Dendritic cell treated with granulocyte-macrophage colony-stimulating factor and Interleukin-4, amounts not matched to agents 40 ng/mL and 50 ng/mL, for 4 days (primary cell): ENCODE measurements at regions not wholly inside any gene's neighbourhood (a gene's known extent, or its start where the extent isn't known, plus 50 kb on each side); places are given as distances from the start of the nearest gene placed in this dataset.

Experiments
- H3K27ac Mint-ChIP-seq: one replicate; pipeline ENCODE4 v1.8.0; 2022; ENCODE audit warnings: mild to moderate bottlenecking, mixed read lengths
- H3K27me3 Mint-ChIP-seq: one replicate; pipeline ENCODE4 v1.8.0; 2022; ENCODE audit warnings: mild to moderate bottlenecking, mixed read lengths
- H3K36me3 Mint-ChIP-seq: one replicate; pipeline ENCODE4 v1.8.0; 2022; ENCODE audit warnings: low read depth, mixed read lengths
- H3K4me1 Mint-ChIP-seq: one replicate; pipeline ENCODE4 v1.8.0; 2022; ENCODE audit warnings: low read depth, mixed read lengths
- H3K4me3 Mint-ChIP-seq: one replicate; pipeline ENCODE4 v1.8.0; 2022; ENCODE audit warnings: mild to moderate bottlenecking, moderate library complexity, mixed read lengths
- H3K9me3 Mint-ChIP-seq: one replicate; pipeline ENCODE4 v1.8.0; 2022; ENCODE audit warnings: mixed read lengths
- intact Hi-C: fragments of 100-400 bp; cut with micrococcal nuclease; formaldehyde crosslinking; loops from one replicate; pipeline ENCODE4 v1.15.0; 2022

DNA sequence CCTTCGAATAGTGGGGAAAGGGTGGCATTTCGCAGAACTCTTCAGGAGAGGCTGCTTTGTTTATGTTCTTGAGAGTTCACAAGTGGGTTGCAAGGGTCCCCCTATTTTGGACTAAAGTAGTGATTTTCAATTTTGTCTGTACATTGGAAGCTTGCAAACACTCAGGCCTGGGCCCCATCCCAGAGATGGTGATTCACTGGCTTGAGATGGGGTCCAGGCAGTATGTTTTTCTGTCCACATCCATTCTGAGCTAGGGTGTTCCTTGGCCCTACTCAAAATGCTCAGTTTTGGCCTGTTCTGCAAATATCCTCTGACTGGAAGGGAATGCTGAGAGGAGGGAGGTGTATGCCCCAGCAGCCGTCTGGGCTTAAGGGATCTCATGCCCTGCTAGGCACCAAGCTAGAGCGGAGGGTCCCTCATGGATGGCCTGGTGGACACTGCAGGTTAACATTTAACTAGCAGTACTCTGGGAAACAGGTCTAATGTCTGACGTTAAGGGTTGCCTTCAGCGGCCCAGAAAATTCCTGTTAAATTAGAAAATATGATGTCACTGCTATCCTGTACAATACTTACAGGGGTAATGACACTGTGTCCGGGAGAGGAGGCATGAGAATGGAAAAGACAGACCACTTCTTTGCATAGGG, 181.4 kb downstream of the OPA1 start:
- no peak overlapping the region for H3K27ac Mint-ChIP-seq
- no peaks in the 10 kb centered on the region for H3K4me1 Mint-ChIP-seq
- no peaks in the 10 kb centered on the region for H3K9me3 Mint-ChIP-seq
- intact Hi-C loops = no loop called here
- no peak overlapping the region for H3K4me3 Mint-ChIP-seq
- H3K27me3 Mint-ChIP-seq = peaks cover 44% of the 10 kb centered on the region
- no peaks in the 10 kb centered on the region for H3K36me3 Mint-ChIP-seq

GRCh38 chr3:193774916-193775285, 181.9 kb downstream of the OPA1 start:
- Mint-ChIP-seq H3K27ac (no peak overlapping the region), H3K4me1 (no peaks in the 10 kb centered on the region), H3K27me3 (peaks cover 49% of the 10 kb centered on the region), H3K36me3 (no peaks in the 10 kb centered on the region), H3K4me3 (no peak overlapping the region), H3K9me3 (no peaks in the 10 kb centered on the region)
- intact Hi-C loops = no loop called here

DNA sequence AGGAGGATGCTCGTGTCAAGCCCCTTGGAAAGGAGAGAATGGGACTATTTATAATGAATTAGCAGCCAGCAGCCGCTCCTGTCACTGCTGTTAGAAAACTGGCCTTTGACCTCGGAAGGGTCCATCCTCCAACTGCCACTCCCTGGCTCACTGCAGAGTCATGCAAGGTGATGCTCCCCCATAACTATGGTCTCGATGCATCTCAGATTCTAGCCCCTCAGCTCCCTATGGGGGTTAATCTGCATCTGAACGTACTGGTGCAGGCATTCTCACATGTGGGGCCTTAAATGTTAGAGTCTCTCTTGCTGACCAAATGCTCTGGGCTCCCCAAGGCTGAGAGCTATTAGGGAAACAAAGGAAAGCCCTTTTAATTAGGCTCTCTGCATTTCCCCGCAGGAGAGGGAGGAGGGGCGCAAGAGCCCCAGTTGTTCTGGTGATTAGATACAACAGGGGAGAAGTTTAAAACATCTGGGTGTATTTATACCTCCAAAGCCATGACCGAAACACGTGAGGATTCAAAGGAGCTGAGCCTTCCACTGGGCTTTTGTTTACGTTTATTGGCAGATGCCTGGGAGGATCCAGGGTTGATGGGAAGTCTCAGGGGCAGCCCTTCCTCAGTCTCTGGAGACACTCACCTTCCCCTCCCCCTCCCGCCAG, 182.5 kb downstream of the OPA1 start:
- Mint-ChIP-seq H3K9me3 (no peaks in the 10 kb centered on the region), H3K27me3 (peaks cover 55% of the 10 kb centered on the region), H3K4me3 (no peak overlapping the region), H3K4me1 (no peaks in the 10 kb centered on the region), H3K27ac (no peak overlapping the region), H3K36me3 (no peaks in the 10 kb centered on the region)
- intact Hi-C loops = no loop called here

DNA sequence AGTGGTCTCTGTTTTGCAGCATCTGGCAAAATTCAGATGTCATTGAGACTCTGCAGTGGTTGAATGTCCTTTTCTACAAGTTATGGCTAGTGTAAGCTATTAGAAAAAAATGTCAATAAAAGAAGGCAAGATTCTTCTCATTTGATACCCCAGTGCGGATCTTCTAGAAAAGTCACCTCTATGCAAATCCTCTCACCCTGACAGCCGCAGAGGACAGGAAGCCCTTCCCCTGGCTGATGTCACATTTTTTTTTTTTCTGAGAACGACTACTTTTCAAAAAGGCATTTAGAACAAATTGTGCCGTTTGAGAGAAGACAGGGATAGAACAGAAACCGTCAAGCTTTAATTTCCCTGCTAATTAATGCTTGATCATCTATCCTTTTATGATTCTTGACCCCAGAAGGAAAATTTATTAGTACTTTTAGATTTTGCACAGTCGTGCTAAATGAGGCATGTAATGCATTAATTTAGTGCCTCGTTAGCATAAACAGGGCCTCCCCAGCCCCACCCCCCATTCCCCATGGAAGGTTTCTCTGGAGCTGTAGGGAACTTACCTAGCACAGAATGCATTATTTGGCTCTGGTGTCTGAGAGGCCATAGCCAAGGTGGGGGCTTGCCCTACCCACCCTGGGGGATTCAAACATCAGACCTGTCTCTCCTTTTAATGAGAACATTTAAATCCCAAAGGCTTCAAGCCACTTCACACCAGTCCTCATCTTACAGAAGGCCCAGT, 183.8 kb downstream of the OPA1 start:
- intact Hi-C loops = no loop called here
- Mint-ChIP-seq H3K27me3 (peaks cover 67% of the 10 kb centered on the region), H3K4me1 (no peaks in the 10 kb centered on the region), H3K27ac (no peak overlapping the region), H3K36me3 (no peaks in the 10 kb centered on the region), H3K9me3 (no peaks in the 10 kb centered on the region), H3K4me3 (no peak overlapping the region)

DNA sequence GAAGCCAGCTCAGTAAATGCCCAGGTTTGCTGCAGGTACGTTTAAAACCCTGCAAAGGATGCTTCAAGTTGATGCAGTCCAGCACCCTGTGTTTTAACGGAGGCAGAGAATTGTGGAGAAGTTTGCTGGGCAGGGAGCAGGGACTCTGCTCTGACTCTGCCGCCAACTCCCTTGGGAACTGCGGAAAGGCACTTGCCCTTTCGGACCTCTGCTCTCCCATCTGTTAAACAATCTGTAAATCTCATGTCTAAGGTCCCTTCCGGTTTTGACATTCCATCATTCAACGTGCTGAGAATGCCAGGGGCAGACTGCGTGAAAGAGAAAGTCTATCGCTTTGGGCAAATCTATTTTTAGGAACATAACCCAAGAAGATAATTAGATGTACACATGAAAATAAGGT, 184.5 kb downstream of the OPA1 start:
- H3K4me1 Mint-ChIP-seq = no peaks in the 10 kb centered on the region
- intact Hi-C loops = no loop called here
- H3K9me3 Mint-ChIP-seq = no peaks in the 10 kb centered on the region
- H3K4me3 Mint-ChIP-seq = no peak overlapping the region
- no peaks in the 10 kb centered on the region for H3K36me3 Mint-ChIP-seq
- peaks cover 69% of the 10 kb centered on the region for H3K27me3 Mint-ChIP-seq
- no peak overlapping the region for H3K27ac Mint-ChIP-seq

DNA sequence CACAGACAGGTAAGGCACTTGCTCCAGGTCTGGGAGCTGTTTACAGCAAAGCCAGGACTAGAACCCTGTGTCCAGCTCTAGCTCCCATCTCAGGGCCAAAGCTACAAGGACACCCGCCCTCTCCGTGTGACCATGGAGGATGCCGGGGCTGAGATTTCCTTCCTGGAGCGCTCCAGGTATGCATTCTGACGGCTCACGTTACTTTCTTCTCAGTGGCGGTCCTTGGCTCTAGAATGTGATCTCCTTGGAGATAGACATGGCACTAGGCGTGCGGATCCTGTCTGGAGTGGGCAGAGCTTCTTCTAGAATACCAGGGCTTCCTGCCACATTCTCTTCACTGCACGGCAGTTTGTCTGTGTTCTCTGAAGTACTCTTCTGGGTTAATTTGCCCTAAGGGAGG, 185.7 kb downstream of the OPA1 start:
- H3K9me3 Mint-ChIP-seq = no peaks in the 10 kb centered on the region
- H3K27ac Mint-ChIP-seq = no peak overlapping the region
- intact Hi-C loops = no loop called here
- no peaks in the 10 kb centered on the region for H3K4me1 Mint-ChIP-seq
- no peaks in the 10 kb centered on the region for H3K36me3 Mint-ChIP-seq
- H3K4me3 Mint-ChIP-seq = no peak overlapping the region
- H3K27me3 Mint-ChIP-seq = peaks cover 68% of the 10 kb centered on the region

- Mint-ChIP-seq H3K9me3 (no peaks in the 10 kb centered on the region), H3K36me3 (no peaks in the 10 kb centered on the region), H3K4me1 (no peaks in the 10 kb centered on the region), H3K27me3 (peaks cover 57% of the 10 kb centered on the region), H3K27ac (no peak overlapping the region), H3K4me3 (no peak overlapping the region)
- intact Hi-C loops = loop anchor here (1.0 kb wide), 1 partner anchor 536 kb away; no protein-coding TSS in a partner anchor
Observed at GRCh38 chr3:193779933-193780332, 186.9 kb downstream of the OPA1 start.

GRCh38 chr3:193780397-193780796, 187.4 kb downstream of the OPA1 start:
- Mint-ChIP-seq H3K36me3 (no peaks in the 10 kb centered on the region), H3K27me3 (peaks cover 56% of the 10 kb centered on the region), H3K4me3 (no peak overlapping the region), H3K4me1 (no peaks in the 10 kb centered on the region), H3K27ac (no peak overlapping the region), H3K9me3 (no peaks in the 10 kb centered on the region)
- intact Hi-C loops = loop anchor here (1.0 kb wide), 1 partner anchor 536 kb away; no protein-coding TSS in a partner anchor

GRCh38 chr3:193780810-193781478, 187.9 kb downstream of the OPA1 start:
- Mint-ChIP-seq H3K9me3 (no peaks in the 10 kb centered on the region), H3K36me3 (no peaks in the 10 kb centered on the region), H3K4me1 (no peaks in the 10 kb centered on the region), H3K27ac (no peak overlapping the region), H3K27me3 (peaks cover 53% of the 10 kb centered on the region), H3K4me3 (no peak overlapping the region)
- intact Hi-C loops = loop anchor here (1.0 kb wide), 1 partner anchor 535 kb away; no protein-coding TSS in a partner anchor

- Mint-ChIP-seq H3K9me3 (no peaks in the 10 kb centered on the region), H3K4me1 (no peaks in the 10 kb centered on the region), H3K27ac (no peak overlapping the region), H3K36me3 (no peaks in the 10 kb centered on the region), H3K4me3 (no peak overlapping the region), H3K27me3 (peaks cover 60% of the 10 kb centered on the region)
- intact Hi-C loops = no loop called here
Observed at GRCh38 chr3:193782276-193782647, 189.3 kb downstream of the OPA1 start.

- Mint-ChIP-seq H3K36me3 (no peaks in the 10 kb centered on the region), H3K27ac (no peak overlapping the region)
- intact Hi-C loops = no loop called here
Observed at GRCh38 chr3:193782747-193783146, 189.7 kb downstream of the OPA1 start.

GRCh38 chr3:193783166-193783896, 190.3 kb downstream of the OPA1 start:
- Mint-ChIP-seq H3K36me3 (no peaks in the 10 kb centered on the region), H3K27ac (no peak overlapping the region), H3K4me1 (peaks cover 4% of the 10 kb centered on the region), H3K27me3 (peaks cover 71% of the 10 kb centered on the region), H3K9me3 (no peaks in the 10 kb centered on the region), H3K4me3 (no peak overlapping the region)
- intact Hi-C loops = no loop called here

More at GRCh38 chr3:193782747-193783146, 189.7 kb downstream of the OPA1 start:
- Mint-ChIP-seq H3K27me3 (peaks cover 65% of the 10 kb centered on the region), H3K4me1 (no peaks in the 10 kb centered on the region), H3K4me3 (no peak overlapping the region), H3K9me3 (no peaks in the 10 kb centered on the region)

GRCh38 chr3:193784822-193785221, 191.8 kb downstream of the OPA1 start:
- intact Hi-C loops = loop anchor here (5.0 kb wide), 1 partner anchor 352 kb away; the partner anchor contains the start of gene HES1
- Mint-ChIP-seq H3K27me3 (peaks cover 62% of the 10 kb centered on the region), H3K4me3 (no peak overlapping the region), H3K36me3 (no peaks in the 10 kb centered on the region), H3K27ac (no peak overlapping the region), H3K9me3 (no peaks in the 10 kb centered on the region), H3K4me1 (peaks cover 5% of the 10 kb centered on the region)
